SU-DHL-6 (cell line): ENCODE measurements at regions not wholly inside any gene's neighbourhood (a gene's known extent, or its start where the extent isn't known, plus 50 kb on each side); places are given as distances from the start of the nearest gene placed in this dataset.

ENCODE experiments used
- H2AFZ ChIP-seq: fragments of 200-600 bp; sonication (generic); 2 replicates; pipeline ENCODE4 v1.6.1; 2014; ENCODE audit warnings: low read depth, mild to moderate bottlenecking, moderate library complexity, mixed read lengths, antibody characterized with exemption, low read length; ENCODE audit not compliant: severe bottlenecking
- H3F3A ChIP-seq: fragments of 200-600 bp; shearing (Covaris generic); 2 replicates; pipeline ENCODE4 v1.6.0; 2016; ENCODE audit warnings: antibody characterized with exemption, mild to moderate bottlenecking; ENCODE audit not compliant: insufficient read depth
- H3K27ac ChIP-seq: fragments of 200-600 bp; sonication (generic); 2 replicates; pipeline ENCODE4 v1.5.1; 2016; ENCODE audit warnings: low read depth, mild to moderate bottlenecking, low read length, moderate library complexity, mixed read lengths
- H3K27me3 ChIP-seq: fragments of 200-600 bp; sonication (generic), shearing (Covaris generic); 2 replicates; pipeline ENCODE4 v1.6.0; 2014; ENCODE audit warnings: mild to moderate bottlenecking, low read length
- H3K36me3 ChIP-seq: fragments of 200-600 bp; sonication (generic); 2 replicates; pipeline ENCODE4 v1.6.1; 2014; ENCODE audit warnings: mild to moderate bottlenecking, low read length, mixed read lengths
- H3K4me2 ChIP-seq: fragments of 300-600, 200-600 bp; shearing (Covaris generic), sonication (generic); 2 replicates; pipeline ENCODE4 v1.6.0; 2014; ENCODE audit warnings: low read length, low read depth, mild to moderate bottlenecking; ENCODE audit not compliant: poor library complexity, severe bottlenecking
- H3K4me3 ChIP-seq: fragments of 200-600 bp; sonication (generic); 2 replicates; pipeline ENCODE4 v1.5.1; 2014; ENCODE audit warnings: antibody characterized with exemption, low read length, mild to moderate bottlenecking, mixed read lengths; ENCODE audit not compliant: insufficient read depth, poor library complexity, severe bottlenecking
- H3K79me2 ChIP-seq: fragments of 200-600 bp; sonication (generic); 2 replicates; pipeline ENCODE4 v1.6.1; 2014; ENCODE audit warnings: mild to moderate bottlenecking, low read length, moderate library complexity; ENCODE audit not compliant: insufficient read depth
- H3K9ac ChIP-seq: fragments of 200-600 bp; sonication (generic); 2 replicates; pipeline ENCODE4 v1.7.0; 2014; ENCODE audit warnings: mild to moderate bottlenecking, low read length
- H3K9me2 ChIP-seq: fragments of 200-600 bp; sonication (generic); replicated peaks from 2 replicates; pipeline ENCODE4 v1.6.1; 2014; ENCODE audit warnings: low read length; ENCODE audit not compliant: insufficient read depth
- H3K9me3 ChIP-seq: fragments of 200-600 bp; sonication (generic); 2 replicates; pipeline ENCODE4 v1.6.1; 2014; ENCODE audit warnings: low read length, mixed read lengths; ENCODE audit not compliant: insufficient read depth
- H4K20me1 ChIP-seq: fragments of 200-600 bp; sonication (generic); 2 replicates; pipeline ENCODE4 v1.6.1; 2014; ENCODE audit warnings: low read depth, mild to moderate bottlenecking, antibody characterized with exemption, low read length, moderate library complexity, mixed read lengths
- CTCF ChIP-seq: fragments of 200-600 bp; sonication (generic); IDR thresholded peaks from one replicate; pipeline ENCODE4 v1.5.1; 2017; ENCODE audit warnings: antibody characterized with exemption, mild to moderate bottlenecking, low read length, moderate library complexity; ENCODE audit not compliant: insufficient read depth, poor library complexity, severe bottlenecking
- EZH2phosphoT487 ChIP-seq: fragments of 200-600 bp; sonication (generic), shearing (Covaris generic); conservative IDR thresholded peaks from 2 replicates; pipeline ENCODE4 v1.6.1; 2018; ENCODE audit warnings: mild to moderate bottlenecking, antibody characterized with exemption, low read length, moderate library complexity, mixed read lengths

- no peak for TF ChIP-seq EZH2phosphoT487
- TF ChIP-seq CTCF = no peak
- no peak overlapping the region for H3K9ac ChIP-seq
- H3K9me3 ChIP-seq = no peaks in the 10 kb centered on the region
- H3K36me3 ChIP-seq = no peaks in the 10 kb centered on the region
- no peaks in the 10 kb centered on the region for H3K27me3 ChIP-seq
- H3K9me2 ChIP-seq = no peaks in the 10 kb centered on the region
- H3K27ac ChIP-seq = no peak overlapping the region
- H2AFZ ChIP-seq = no peak overlapping the region
- H3K79me2 ChIP-seq = no peaks in the 10 kb centered on the region
- no peaks in the 10 kb centered on the region for H4K20me1 ChIP-seq
- H3K4me2 ChIP-seq = no peak overlapping the region
- H3K4me3 ChIP-seq = no peak overlapping the region
- no peaks in the 10 kb centered on the region for H3F3A ChIP-seq
Measured at GRCh38 chr12:14058717-14059116, 77.3 kb upstream of the GRIN2B start.

- H3K9me2 ChIP-seq = no peaks in the 10 kb centered on the region
- H3K4me2 ChIP-seq = no peak overlapping the region
- no peaks in the 10 kb centered on the region for H3K36me3 ChIP-seq
Measured at GRCh38 chr12:14059548-14059947, 78.1 kb upstream of the GRIN2B start.

GRCh38 chr12:14065616-14066015 is 84.2 kb upstream of the GRIN2B start:
- Histone ChIP-seq H3K4me2 (peak overlapping the region; percentile 76), H3K9ac (peak overlapping the region; percentile 55), H3K27ac (peak overlapping the region; percentile 99)

More at GRCh38 chr12:14059548-14059947, 78.1 kb upstream of the GRIN2B start:
- H3K9ac ChIP-seq = no peak overlapping the region
- H3K79me2 ChIP-seq = no peaks in the 10 kb centered on the region
- no peaks in the 10 kb centered on the region for H3F3A ChIP-seq
- H2AFZ ChIP-seq = no peak overlapping the region
- no peaks in the 10 kb centered on the region for H3K9me3 ChIP-seq
- no peaks in the 10 kb centered on the region for H3K27me3 ChIP-seq
- no peaks in the 10 kb centered on the region for H4K20me1 ChIP-seq
- TF ChIP-seq EZH2phosphoT487 (no peak), CTCF (no peak)
- no peak overlapping the region for H3K27ac ChIP-seq
- H3K4me3 ChIP-seq = no peak overlapping the region

More at GRCh38 chr12:14065616-14066015, 84.2 kb upstream of the GRIN2B start:
- Histone ChIP-seq H3K4me3 (no peak overlapping the region), H3F3A (peaks cover 20% of the 10 kb centered on the region), H3K27me3 (no peaks in the 10 kb centered on the region), H3K79me2 (no peaks in the 10 kb centered on the region), H3K9me3 (no peaks in the 10 kb centered on the region), H3K36me3 (no peaks in the 10 kb centered on the region), H4K20me1 (no peaks in the 10 kb centered on the region), H2AFZ (peak overlapping the region; percentile 41), H3K9me2 (no peaks in the 10 kb centered on the region)
- TF ChIP-seq EZH2phosphoT487 = no peak
- no peak for TF ChIP-seq CTCF
